Activated CD8-positive, alpha-beta memory T cell treated with anti-CD3 and anti-CD28 coated beads, Interleukin-2, amount 50 U/mL, for 48 hours (primary cell): ENCODE measurements at regions not wholly inside any gene's neighbourhood (a gene's known extent, or its start where the extent isn't known, plus 50 kb on each side); places are given as distances from the start of the nearest gene placed in this dataset.

ENCODE experiments used
- DNase-seq: peaks from one replicate; pipeline ENCODE4 v3.0.0-alpha.2; 2020

GRCh38 chr11:129324533-129325175, 51.0 kb upstream of the BARX2 start:
- DNase-seq: no peak

GRCh38 chr11:129323896-129324502, 51.6 kb upstream of the BARX2 start:
- no peak for DNase-seq

GRCh38 chr11:129322941-129323340, 52.7 kb upstream of the BARX2 start:
- DNase-seq: no peak

- no peak for DNase-seq
Observed at GRCh38 chr11:129321076-129321475, 54.6 kb upstream of the BARX2 start.

- no peak for DNase-seq
Observed at GRCh38 chr11:129320494-129320893, 55.2 kb upstream of the BARX2 start.

- no peak for DNase-seq
Observed at GRCh38 chr11:129319751-129320150, 55.9 kb upstream of the BARX2 start.

- no peak for DNase-seq
Observed at GRCh38 chr11:129319201-129319600, 56.4 kb upstream of the BARX2 start.

- DNase-seq: no peak
Observed at GRCh38 chr11:129317571-129317970, 58.1 kb upstream of the BARX2 start.

- no peak for DNase-seq
Observed at GRCh38 chr11:129316781-129317180, 58.9 kb upstream of the BARX2 start.

GRCh38 chr11:129315781-129316579, 59.7 kb upstream of the BARX2 start:
- DNase-seq: no peak

- no peak for DNase-seq
Observed at GRCh38 chr11:129314371-129314770, 61.3 kb upstream of the BARX2 start.

GRCh38 chr11:129313541-129314297, 61.9 kb upstream of the BARX2 start:
- no peak for DNase-seq

- no peak for DNase-seq
Observed at GRCh38 chr11:129312730-129313503, 62.7 kb upstream of the BARX2 start.

GRCh38 chr11:129308241-129308865, 67.3 kb upstream of the BARX2 start:
- DNase-seq: no peak

- DNase-seq: no peak
Observed at GRCh38 chr11:129307162-129307561, 68.5 kb upstream of the BARX2 start.

- DNase-seq: no peak
Observed at GRCh38 chr11:129302386-129303101, 73.1 kb upstream of the BARX2 start.

GRCh38 chr11:129300099-129300498, 75.5 kb upstream of the BARX2 start:
- no peak for DNase-seq

GRCh38 chr11:129298988-129299387, 76.7 kb upstream of the BARX2 start:
- no peak for DNase-seq

GRCh38 chr11:129295746-129296145, 79.9 kb upstream of the BARX2 start:
- DNase-seq: no peak

- DNase-seq: no peak
Observed at GRCh38 chr11:129292771-129293170, 82.9 kb upstream of the BARX2 start.

- no peak for DNase-seq
Observed at GRCh38 chr11:129292092-129292491, 83.6 kb upstream of the BARX2 start.
